ENCODE measurements at regions not wholly inside any gene's neighbourhood (a gene's known extent, or its start where the extent isn't known, plus 50 kb on each side); places are given as distances from the start of the nearest gene placed in this dataset.

GRCh38 chr5:9864791-9865190 lies 234.6 kb upstream of the TAS2R1 start:
- H2AFZ ChIP-seq (ENCODE audit: low read depth, low read length), result no peak overlapping the region
- no peak overlapping the region for H3K4me2 ChIP-seq (ENCODE audit: low read length)
- H3K27me3 ChIP-seq (ENCODE audit: insufficient read depth, low read depth, low read length), result no peaks in the 10 kb centered on the region
- H3K9me2 ChIP-seq (ENCODE audit: insufficient read depth, low read length), result no peaks in the 10 kb centered on the region
- no peaks in the 10 kb centered on the region for H3K79me2 ChIP-seq (replicated peaks; ENCODE audit: insufficient read depth, low read length)
- no peaks in the 10 kb centered on the region for H4K20me1 ChIP-seq (ENCODE audit: insufficient read depth)
- TF ChIP-seq EP300 (conservative IDR thresholded peaks at IDR 0.05; ENCODE audit: poor library complexity, severe bottlenecking), result no peak
- no peak for TF ChIP-seq TAF1 (IDR thresholded peaks at IDR 0.05; ENCODE audit: low read depth)
- TF ChIP-seq CTCF (IDR thresholded peaks at IDR 0.05; ENCODE audit: poor library complexity, severe bottlenecking), result no peak
- TF ChIP-seq MXI1 (conservative IDR thresholded peaks at IDR 0.05; ENCODE audit: poor library complexity, severe bottlenecking), result no peak
- no peaks in the 10 kb centered on the region for H3F3A ChIP-seq (ENCODE audit: insufficient read depth, low read length, poor library complexity, severe bottlenecking)
- no peaks in the 10 kb centered on the region for H3K9me3 ChIP-seq (ENCODE audit: low read length)
- no peak overlapping the region for H3K9ac ChIP-seq (ENCODE audit: low read length)
- no peak overlapping the region for H3K4me3 ChIP-seq (ENCODE audit: low read length)
- H3K36me3 ChIP-seq (ENCODE audit: insufficient read depth, low read length), result no peaks in the 10 kb centered on the region
- no peak overlapping the region for H3K27ac ChIP-seq (ENCODE audit: low read length)

GRCh38 chr5:9863486-9863885 lies 233.3 kb upstream of the TAS2R1 start:
- no peak for TF ChIP-seq SMC3 (conservative IDR thresholded peaks at IDR 0.05; ENCODE audit: poor library complexity)
- no peak for TF ChIP-seq MXI1 (conservative IDR thresholded peaks at IDR 0.05; ENCODE audit: poor library complexity, severe bottlenecking)
- TF ChIP-seq RAD21 (conservative IDR thresholded peaks at IDR 0.05), result no peak
- TF ChIP-seq EZH2 (IDR thresholded peaks at IDR 0.05; ENCODE audit: borderline replicate concordance, insufficient read depth, low read length, poor library complexity, severe bottlenecking), result no peak
- TF ChIP-seq TAF1 (IDR thresholded peaks at IDR 0.05; ENCODE audit: low read depth), result no peak
- no peak for TF ChIP-seq EP300 (conservative IDR thresholded peaks at IDR 0.05; ENCODE audit: poor library complexity, severe bottlenecking)
- TF ChIP-seq REST (IDR thresholded peaks at IDR 0.05; ENCODE audit: borderline replicate concordance), result no peak
- TF ChIP-seq CTCF (IDR thresholded peaks at IDR 0.05; ENCODE audit: poor library complexity, severe bottlenecking), result no peak
- no peak for TF ChIP-seq POLR2AphosphoS5 (IDR thresholded peaks at IDR 0.05)
- Histone ChIP-seq H3K9ac (ENCODE audit: low read length) (no peak overlapping the region), H3K27me3 (ENCODE audit: insufficient read depth, low read depth, low read length) (no peaks in the 10 kb centered on the region), H3K4me2 (ENCODE audit: low read length) (no peak overlapping the region), H3K36me3 (ENCODE audit: insufficient read depth, low read length) (no peaks in the 10 kb centered on the region), H3K9me3 (ENCODE audit: low read length) (no peaks in the 10 kb centered on the region), H3K79me2 (replicated peaks; ENCODE audit: insufficient read depth, low read length) (no peaks in the 10 kb centered on the region), H3F3A (ENCODE audit: insufficient read depth, low read length, poor library complexity, severe bottlenecking) (no peaks in the 10 kb centered on the region), H4K20me1 (ENCODE audit: insufficient read depth) (no peaks in the 10 kb centered on the region), H3K4me3 (ENCODE audit: low read length) (no peak overlapping the region), H3K27ac (ENCODE audit: low read length) (no peak overlapping the region), H3K9me2 (ENCODE audit: insufficient read depth, low read length) (no peaks in the 10 kb centered on the region), H2AFZ (ENCODE audit: low read depth, low read length) (no peak overlapping the region)

Measured in neural cell (in vitro differentiated cells).